ENCODE measurements at regions not wholly inside any gene's neighbourhood (a gene's known extent, or its start where the extent isn't known, plus 50 kb on each side); places are given as distances from the start of the nearest gene placed in this dataset.

- TF ChIP-seq, protein P1, sequence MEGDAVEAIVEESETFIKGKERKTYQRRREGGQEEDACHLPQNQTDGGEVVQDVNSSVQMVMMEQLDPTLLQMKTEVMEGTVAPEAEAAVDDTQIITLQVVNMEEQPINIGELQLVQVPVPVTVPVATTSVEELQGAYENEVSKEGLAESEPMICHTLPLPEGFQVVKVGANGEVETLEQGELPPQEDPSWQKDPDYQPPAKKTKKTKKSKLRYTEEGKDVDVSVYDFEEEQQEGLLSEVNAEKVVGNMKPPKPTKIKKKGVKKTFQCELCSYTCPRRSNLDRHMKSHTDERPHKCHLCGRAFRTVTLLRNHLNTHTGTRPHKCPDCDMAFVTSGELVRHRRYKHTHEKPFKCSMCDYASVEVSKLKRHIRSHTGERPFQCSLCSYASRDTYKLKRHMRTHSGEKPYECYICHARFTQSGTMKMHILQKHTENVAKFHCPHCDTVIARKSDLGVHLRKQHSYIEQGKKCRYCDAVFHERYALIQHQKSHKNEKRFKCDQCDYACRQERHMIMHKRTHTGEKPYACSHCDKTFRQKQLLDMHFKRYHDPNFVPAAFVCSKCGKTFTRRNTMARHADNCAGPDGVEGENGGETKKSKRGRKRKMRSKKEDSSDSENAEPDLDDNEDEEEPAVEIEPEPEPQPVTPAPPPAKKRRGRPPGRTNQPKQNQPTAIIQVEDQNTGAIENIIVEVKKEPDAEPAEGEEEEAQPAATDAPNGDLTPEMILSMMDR (IDR thresholded peaks at IDR 0.05): no peak
- TF ChIP-seq POLR2AphosphoS5 (IDR thresholded peaks at IDR 0.05) (no peak), POLR2A (IDR thresholded peaks at IDR 0.05) (no peak)
Observed at GRCh38 chr14:85054178-85054577, 475.8 kb upstream of the FLRT2 start.

All from upper lobe of left lung (tissue), 4 donors.